ENCODE measurements at regions not wholly inside any gene's neighbourhood (a gene's known extent, or its start where the extent isn't known, plus 50 kb on each side); places are given as distances from the start of the nearest gene placed in this dataset.

DNA sequence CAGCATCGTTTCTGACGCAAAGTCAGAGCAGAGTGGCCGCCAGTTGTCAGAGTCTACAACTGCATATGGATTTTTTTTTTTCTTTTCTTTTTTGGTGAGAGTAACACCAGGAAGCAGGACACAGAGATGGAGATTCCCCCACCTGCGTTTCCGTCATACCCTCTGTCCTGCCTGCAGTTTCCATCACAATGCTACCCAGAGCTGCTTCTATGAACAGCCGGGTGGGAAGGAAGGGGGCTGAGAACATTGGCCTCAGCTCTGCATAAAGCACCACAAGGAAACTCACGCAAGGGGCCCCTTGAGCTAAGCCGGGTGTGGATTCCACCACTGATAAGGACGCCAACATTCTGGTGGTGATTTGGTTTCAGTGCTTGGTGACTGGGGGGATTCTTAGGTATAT is 183.5 kb upstream of the AFDN start:
- Histone ChIP-seq H3K27ac (no peak overlapping the region), H3K27me3 (no peaks in the 10 kb centered on the region), H3K9me3 (no peaks in the 10 kb centered on the region), H3K4me1 (no peaks in the 10 kb centered on the region), H3K36me3 (no peaks in the 10 kb centered on the region), H3K4me3 (no peak overlapping the region)
- TF ChIP-seq, protein P1, sequence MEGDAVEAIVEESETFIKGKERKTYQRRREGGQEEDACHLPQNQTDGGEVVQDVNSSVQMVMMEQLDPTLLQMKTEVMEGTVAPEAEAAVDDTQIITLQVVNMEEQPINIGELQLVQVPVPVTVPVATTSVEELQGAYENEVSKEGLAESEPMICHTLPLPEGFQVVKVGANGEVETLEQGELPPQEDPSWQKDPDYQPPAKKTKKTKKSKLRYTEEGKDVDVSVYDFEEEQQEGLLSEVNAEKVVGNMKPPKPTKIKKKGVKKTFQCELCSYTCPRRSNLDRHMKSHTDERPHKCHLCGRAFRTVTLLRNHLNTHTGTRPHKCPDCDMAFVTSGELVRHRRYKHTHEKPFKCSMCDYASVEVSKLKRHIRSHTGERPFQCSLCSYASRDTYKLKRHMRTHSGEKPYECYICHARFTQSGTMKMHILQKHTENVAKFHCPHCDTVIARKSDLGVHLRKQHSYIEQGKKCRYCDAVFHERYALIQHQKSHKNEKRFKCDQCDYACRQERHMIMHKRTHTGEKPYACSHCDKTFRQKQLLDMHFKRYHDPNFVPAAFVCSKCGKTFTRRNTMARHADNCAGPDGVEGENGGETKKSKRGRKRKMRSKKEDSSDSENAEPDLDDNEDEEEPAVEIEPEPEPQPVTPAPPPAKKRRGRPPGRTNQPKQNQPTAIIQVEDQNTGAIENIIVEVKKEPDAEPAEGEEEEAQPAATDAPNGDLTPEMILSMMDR (IDR thresholded peaks at IDR 0.05) = no peak
- DNase-seq (no peak), ATAC-seq (no peak)
- intact Hi-C loops (cut with DNase I) = no loop called here

DNA sequence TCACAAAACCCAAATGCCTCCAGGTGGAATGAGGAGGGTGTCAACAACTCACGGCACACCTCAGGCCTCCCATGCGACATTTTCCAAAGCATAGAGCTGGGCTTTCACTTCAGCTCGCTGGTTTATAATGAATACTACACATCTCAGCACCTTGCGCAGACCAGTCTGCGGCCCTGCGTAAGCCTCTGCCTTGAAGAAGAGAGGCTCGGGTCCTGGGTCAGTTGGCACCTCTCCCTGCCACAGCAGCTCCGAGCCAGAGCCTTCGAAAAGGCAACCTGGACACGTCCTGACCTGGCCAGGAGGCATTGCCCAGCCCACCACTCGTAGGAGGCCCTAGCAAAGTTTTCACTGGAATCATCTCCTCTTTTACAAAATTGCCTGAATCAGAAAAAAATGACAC is 183.0 kb upstream of the AFDN start:
- ATAC-seq (no peak), DNase-seq (no peak)
- no peak overlapping the region for H3K27ac ChIP-seq
- TF ChIP-seq, protein P1 (IDR thresholded peaks at IDR 0.05) = no peak
- H3K27me3 ChIP-seq = no peaks in the 10 kb centered on the region
- intact Hi-C loops (cut with DNase I) = no loop called here
- no peak overlapping the region for H3K4me3 ChIP-seq
- no peaks in the 10 kb centered on the region for H3K36me3 ChIP-seq
- H3K4me1 ChIP-seq = no peaks in the 10 kb centered on the region
- H3K9me3 ChIP-seq = no peaks in the 10 kb centered on the region

DNA sequence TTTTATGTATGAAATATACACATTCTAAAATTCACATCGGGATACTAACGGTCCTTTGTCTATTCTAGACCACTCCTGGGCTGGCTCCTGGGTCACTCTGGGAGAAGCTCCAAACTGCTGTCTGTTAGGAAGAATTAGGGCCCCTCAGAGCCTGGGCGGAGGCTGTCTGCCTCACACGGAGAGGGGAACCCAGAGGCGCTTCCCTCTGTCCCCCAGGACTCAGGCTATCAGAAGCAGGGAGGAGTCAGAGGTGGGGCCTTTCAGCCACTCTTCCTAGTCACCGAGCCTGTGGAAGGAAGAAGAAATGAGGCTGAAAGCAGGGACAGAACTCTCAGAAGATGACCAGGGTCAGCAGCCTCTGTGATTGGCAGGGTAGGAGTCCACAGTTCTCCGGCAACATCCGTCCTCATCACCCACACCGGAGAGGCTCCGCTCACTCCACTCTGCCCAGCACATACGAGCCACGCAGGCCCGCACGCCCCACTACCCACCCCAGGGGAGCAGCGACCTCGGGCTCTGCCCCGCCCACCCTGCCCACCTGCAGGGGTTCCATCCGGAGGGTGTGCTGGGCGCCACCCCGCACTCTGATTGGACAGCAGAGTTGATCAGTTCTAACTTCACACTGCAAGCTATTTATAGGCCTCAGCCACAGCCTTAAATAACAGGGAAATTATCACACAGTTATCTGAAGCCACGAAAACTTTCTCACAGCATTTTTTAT is 182.1 kb upstream of the AFDN start:
- Histone ChIP-seq H3K27ac (no peak overlapping the region), H3K9me3 (no peaks in the 10 kb centered on the region), H3K36me3 (no peaks in the 10 kb centered on the region), H3K4me3 (no peak overlapping the region), H3K4me1 (no peaks in the 10 kb centered on the region), H3K27me3 (no peaks in the 10 kb centered on the region)
- peak; percentile 36 for ATAC-seq
- TF ChIP-seq, protein P1 (IDR thresholded peaks at IDR 0.05) = no peak
- intact Hi-C loops (cut with DNase I) = no loop called here
- no peak for DNase-seq

DNA sequence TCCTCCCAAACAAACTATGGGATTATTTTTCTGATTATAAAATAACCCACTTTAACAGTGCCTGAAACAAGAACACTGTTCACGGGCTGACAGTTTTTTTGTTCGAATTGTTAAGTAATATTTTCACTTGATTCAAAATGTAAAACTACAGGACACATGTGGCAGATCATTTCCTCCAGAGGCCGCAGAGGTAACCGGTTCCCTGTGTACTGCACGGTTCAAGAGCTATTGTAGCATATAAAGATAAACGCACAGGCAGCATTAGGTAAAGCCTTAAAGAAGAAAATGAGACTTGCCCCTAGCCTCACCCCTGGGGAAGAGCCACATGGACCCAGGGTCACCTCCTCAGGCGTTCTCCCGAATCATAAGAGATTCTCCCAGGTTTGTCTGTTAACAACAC is 181.3 kb upstream of the AFDN start:
- ATAC-seq = no peak
- H3K4me1 ChIP-seq = no peaks in the 10 kb centered on the region

DNA sequence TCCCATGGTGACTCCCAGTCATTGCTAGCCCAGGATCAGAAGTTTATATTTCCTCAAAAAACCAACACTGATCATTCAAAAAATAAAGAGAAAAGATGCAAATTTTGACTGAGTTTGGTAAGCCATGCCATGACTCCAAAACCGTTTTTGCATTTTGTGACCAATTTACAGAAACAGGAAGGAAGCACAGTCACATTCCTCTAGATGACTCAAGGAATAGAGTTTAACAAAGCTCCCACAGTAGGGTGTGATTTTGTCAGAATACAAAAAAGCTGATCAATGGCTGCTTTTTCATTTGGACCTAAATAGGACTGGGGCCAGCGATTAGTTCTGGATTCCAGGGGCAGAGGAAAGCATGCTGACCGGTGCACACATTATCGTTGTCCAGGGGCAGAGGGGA is 179.4 kb upstream of the AFDN start:
- no peaks in the 10 kb centered on the region for H3K36me3 ChIP-seq
- intact Hi-C loops (cut with DNase I) = no loop called here

More for the DNA sequence above, 181.3 kb upstream of the AFDN start:
- no peak overlapping the region for H3K4me3 ChIP-seq
- H3K36me3 ChIP-seq = no peaks in the 10 kb centered on the region
- DNase-seq = no peak
- intact Hi-C loops (cut with DNase I) = no loop called here
- no peaks in the 10 kb centered on the region for H3K9me3 ChIP-seq
- no peaks in the 10 kb centered on the region for H3K27me3 ChIP-seq
- H3K27ac ChIP-seq = no peak overlapping the region
- TF ChIP-seq, protein P1 (IDR thresholded peaks at IDR 0.05) = no peak

More for the DNA sequence above, 179.4 kb upstream of the AFDN start:
- Histone ChIP-seq H3K27me3 (no peaks in the 10 kb centered on the region), H3K27ac (no peak overlapping the region), H3K4me1 (no peaks in the 10 kb centered on the region), H3K9me3 (no peaks in the 10 kb centered on the region), H3K4me3 (no peak overlapping the region)
- ATAC-seq (no peak), DNase-seq (no peak)
- TF ChIP-seq, protein P1 (IDR thresholded peaks at IDR 0.05) = no peak

Data from upper lobe of right lung (tissue), 1 donor.